WERI-Rb-1 (cell line): ENCODE measurements at regions not wholly inside any gene's neighbourhood (a gene's known extent, or its start where the extent isn't known, plus 50 kb on each side); places are given as distances from the start of the nearest gene placed in this dataset.

Source experiments
- DNase-seq: peaks from one replicate; pipeline ENCODE4 v3.0.0-alpha.2; 2020
- H3K27ac ChIP-seq: fragments of 250-450 bp; sonication (Bioruptor Pico); 2 replicates; pipeline ENCODE4 v1.5.1; 2020; ENCODE audit warnings: mild to moderate bottlenecking, moderate library complexity
- H3K27me3 ChIP-seq: fragments of 250-450 bp; sonication (Bioruptor Pico); 2 replicates; pipeline ENCODE4 v1.5.1; 2021; ENCODE audit warnings: mild to moderate bottlenecking, low read depth, moderate library complexity; ENCODE audit not compliant: insufficient read depth, severe bottlenecking
- H3K36me3 ChIP-seq: fragments of 250-450 bp; sonication (Bioruptor Pico); 2 replicates; pipeline ENCODE4 v1.5.1; 2020; ENCODE audit warnings: mild to moderate bottlenecking, moderate library complexity
- H3K4me3 ChIP-seq: 2 replicates; pipeline ENCODE4 v1.5.1; 2011; ENCODE audit warnings: low read depth, mild to moderate bottlenecking, control low read depth, low read length
- H3K9me3 ChIP-seq: fragments of 250-450 bp; sonication (Bioruptor Pico); 2 replicates; pipeline ENCODE4 v1.5.1; 2021; ENCODE audit warnings: mild to moderate bottlenecking, moderate library complexity; ENCODE audit not compliant: severe bottlenecking
- CTCF ChIP-seq: IDR thresholded peaks from 2 replicates; pipeline ENCODE4 v1.5.1; 2011; ENCODE audit warnings: low read depth, mild to moderate bottlenecking, control low read depth, inconsistent platforms, low read length

GRCh38 chr11:70512716-70513115 lies 114.4 kb downstream of the CTTN start:
- TF ChIP-seq CTCF: no peak
- Histone ChIP-seq H3K4me3 (no peak overlapping the region), H3K9me3 (peaks cover 11% of the 10 kb centered on the region), H3K27me3 (no peaks in the 10 kb centered on the region), H3K36me3 (no peaks in the 10 kb centered on the region), H3K27ac (no peak overlapping the region)
- no peak for DNase-seq

- DNase-seq: no peak
- Histone ChIP-seq H3K9me3 (peaks cover 11% of the 10 kb centered on the region), H3K27ac (no peak overlapping the region), H3K36me3 (no peaks in the 10 kb centered on the region), H3K27me3 (no peaks in the 10 kb centered on the region), H3K4me3 (no peak overlapping the region)
- no peak for TF ChIP-seq CTCF
Measured at GRCh38 chr11:70517203-70517602, 118.9 kb downstream of the CTTN start.

- no peak overlapping the region for H3K27ac ChIP-seq
- TF ChIP-seq CTCF: no peak
- no peaks in the 10 kb centered on the region for H3K27me3 ChIP-seq
- H3K36me3 ChIP-seq: no peaks in the 10 kb centered on the region
- peak; percentile 4 for DNase-seq
- no peak overlapping the region for H3K4me3 ChIP-seq
- peaks cover 6% of the 10 kb centered on the region for H3K9me3 ChIP-seq
Measured at GRCh38 chr11:70517988-70518907, 119.9 kb downstream of the CTTN start.

- no peak for DNase-seq
- Histone ChIP-seq H3K4me3 (no peak overlapping the region), H3K9me3 (no peaks in the 10 kb centered on the region), H3K36me3 (no peaks in the 10 kb centered on the region), H3K27me3 (no peaks in the 10 kb centered on the region), H3K27ac (no peak overlapping the region)
- no peak for TF ChIP-seq CTCF
Measured at GRCh38 chr11:70519117-70519516, 120.8 kb downstream of the CTTN start.

- no peak for TF ChIP-seq CTCF
- H3K27ac ChIP-seq: peak overlapping the region; percentile 65
- no peaks in the 10 kb centered on the region for H3K36me3 ChIP-seq
- H3K9me3 ChIP-seq: no peaks in the 10 kb centered on the region
- DNase-seq: peak; percentile 55
- H3K27me3 ChIP-seq: no peaks in the 10 kb centered on the region
- peak overlapping the region; percentile 12; the same call in 1 of the 2 replicates for H3K4me3 ChIP-seq
Measured at GRCh38 chr11:70521475-70522308, 123.4 kb downstream of the CTTN start.
